K562 (cell line): ENCODE measurements at regions not wholly inside any gene's neighbourhood (a gene's known extent, or its start where the extent isn't known, plus 50 kb on each side); places are given as distances from the start of the nearest gene placed in this dataset.

Experiments
- ATAC-seq: fragments of 200-7000 bp; cut with Tn5 transposase; 3 replicates; pipeline ENCODE4 v1.9.1; 2020; ENCODE audit warnings: moderate library complexity
- BruUV-seq: library from RNA; stranded (reverse); fragments of 400-500 nt; replicated peaks from 2 replicates; lab custom pipeline; 2021; lab: Mats Ljungman, UMichigan
- CTCF ChIA-PET: fragments of 300-600 bp; formaldehyde crosslinking; extraction: SDS; loops from one replicate; lab custom pipeline; 2021; ENCODE audit warnings: low intra/inter-chr PET ratio; lab: Yijun Ruan, JAX
- POLR2A ChIA-PET: fragments of 300-600, 350-650 bp; sonication (Branson Sonifier 250); formaldehyde crosslinking; extraction: SDS; loops from one replicate; lab custom pipeline; 2021; ENCODE audit warnings: antibody characterized with exemption, inconsistent platforms; lab: Yijun Ruan, JAX
- DNase-seq, 4 experiments: peaks; one replicate each; pipeline versions ENCODE4 v3.0.0 to v3.0.0-alpha.2; 2011 to 2018; ENCODE audit warnings: low spot score in 3 of 4, mixed read lengths in 3 of 4; ENCODE audit errors: extremely low read depth in 1 of 4
- FAIRE-seq: peaks from 2 replicates; lab custom pipeline; 2011; peaks lifted over from hg19 to GRCh38; lab: Jason Lieb, UNC
- H2AFZ ChIP-seq: 2 replicates; pipeline ENCODE4 v1.6.0; 2011; ENCODE audit warnings: low read depth, low read length, control low read depth, inconsistent platforms
- H3K27ac ChIP-seq: fragments of 200-600 bp; 3 replicates; pipeline ENCODE4 v1.8.0; 2011; ENCODE audit warnings: low read depth, mild to moderate bottlenecking, control low read depth, inconsistent platforms, low read length, moderate library complexity, mixed read lengths; ENCODE audit errors: extremely low read depth
- H3K27me3 ChIP-seq, 2 experiments: fragments of 300-600 bp in 1 of 2; 2 replicates in 1 of 2; 3 replicates in 1 of 2; pipeline versions ENCODE4 v1.6.0 to v1.8.0; 2011; ENCODE audit warnings: inconsistent platforms in 2 of 2, low read length in 2 of 2, mild to moderate bottlenecking in 1 of 2, mixed read lengths in 1 of 2, moderate library complexity in 1 of 2; ENCODE audit not compliant: control insufficient read depth in 2 of 2, insufficient read depth in 2 of 2
- H3K36me3 ChIP-seq: fragments of 300-600 bp; 3 replicates; pipeline ENCODE4 v1.8.0; 2011; ENCODE audit warnings: mild to moderate bottlenecking, low read length, inconsistent platforms; ENCODE audit not compliant: control insufficient read depth, insufficient read depth
- H3K4me1 ChIP-seq, 2 experiments: fragments of 200-600 bp in 1 of 2; replicated peaks in 1 of 2; 2 replicates in 1 of 2; 3 replicates in 1 of 2; pipeline versions ENCODE4 v1.5.1 to v1.8.0; 2011; ENCODE audit warnings: inconsistent platforms in 2 of 2, low read length in 2 of 2, mild to moderate bottlenecking in 1 of 2, mixed read lengths in 1 of 2, moderate library complexity in 1 of 2; ENCODE audit not compliant: control insufficient read depth in 2 of 2, insufficient read depth in 2 of 2
- H3K4me2 ChIP-seq: 2 replicates; pipeline ENCODE4 v1.6.1; 2011; ENCODE audit warnings: low read length, control low read depth, inconsistent platforms, mixed read lengths; ENCODE audit not compliant: insufficient read depth
- H3K4me3 ChIP-seq: fragments of 200-600 bp; sonication (generic), shearing (Covaris generic); 2 replicates; pipeline ENCODE4 v1.5.1; 2016; ENCODE audit warnings: control low read depth, inconsistent platforms
- H3K79me2 ChIP-seq: fragments of 200-600 bp; 3 replicates; pipeline ENCODE4 v1.8.0; 2011; ENCODE audit warnings: low read length, inconsistent platforms; ENCODE audit not compliant: control insufficient read depth, insufficient read depth
- H3K9ac ChIP-seq, 2 experiments: 2 replicates each; pipeline versions ENCODE4 v1.6.0 to v1.6.1; 2011; ENCODE audit warnings: low read depth in 2 of 2, low read length in 2 of 2, control low read depth in 1 of 2, inconsistent platforms in 1 of 2, mild to moderate bottlenecking in 1 of 2, mixed read lengths in 1 of 2; ENCODE audit not compliant: insufficient read depth in 1 of 2
- H3K9me1 ChIP-seq: one replicate; pipeline ENCODE4 v1.6.0; 2011; ENCODE audit warnings: inconsistent platforms, mild to moderate bottlenecking, low read length, moderate library complexity; ENCODE audit not compliant: control insufficient read depth, insufficient read depth
- H3K9me3 ChIP-seq: replicated peaks from 2 replicates; pipeline ENCODE4 v1.5.1; 2011; ENCODE audit warnings: low read depth, low read length, inconsistent platforms; ENCODE audit not compliant: control insufficient read depth, insufficient read depth
- H4K20me1 ChIP-seq: replicated peaks from 2 replicates; pipeline ENCODE4 v1.6.1; 2011; ENCODE audit warnings: low read length, inconsistent platforms, mixed read lengths; ENCODE audit not compliant: control insufficient read depth, insufficient read depth
- ELF1 ChIP-seq: fragments of 200-800 bp; sonication (Bioruptor generic); IDR thresholded peaks from 2 replicates; pipeline ENCODE4 v1.6.1; 2016; ENCODE audit warnings: missing genetic modification characterization, missing compliant biosample characterization
- ESRRB ChIP-seq: fragments of 250-450 bp; sonication (Bioruptor Pico); IDR thresholded peaks from 2 replicates; pipeline ENCODE4 v1.5.0; 2020; ENCODE audit warnings: mild to moderate bottlenecking, moderate library complexity, borderline replicate concordance
- FUS ChIP-seq: fragments of 200-400 bp; formaldehyde crosslinking; optimal IDR thresholded peaks from 2 replicates; pipeline ENCODE3; 2017; ENCODE audit warnings: low read depth, low read length
- KLF13 ChIP-seq: fragments of 450-650 bp; IDR thresholded peaks from 2 replicates; pipeline ENCODE4 v1.6.1; 2016; ENCODE audit warnings: missing genetic modification characterization, low read depth, mild to moderate bottlenecking, missing compliant biosample characterization, moderate library complexity, borderline replicate concordance
- NCOA1 ChIP-seq: fragments of 450-650 bp; IDR thresholded peaks from 2 replicates; pipeline ENCODE4 v1.6.1; 2016; ENCODE audit warnings: low read depth
- RAD21 ChIP-seq, 2 experiments: fragments of 250-450 bp in 1 of 2; fragments of 450-650 bp in 1 of 2; sonication (Bioruptor Pico) in 1 of 2; formaldehyde crosslinking in 1 of 2; IDR thresholded peaks in 1 of 2; conservative IDR thresholded peaks in 1 of 2; 2 replicates each; pipeline versions ENCODE4 v1.4.0 to v1.8.0; 2020 to 2022; ENCODE audit warnings: mild to moderate bottlenecking in 2 of 2, moderate library complexity in 1 of 2
- SP2 ChIP-seq: IDR thresholded peaks from 2 replicates; pipeline ENCODE4 v1.6.1; 2011; ENCODE audit warnings: mild to moderate bottlenecking, low read depth, low read length, moderate library complexity; ENCODE audit not compliant: poor library complexity, severe bottlenecking; ENCODE audit errors: extremely low read depth
- ZKSCAN3 ChIP-seq: fragments of 250-450 bp; sonication (Bioruptor Pico); IDR thresholded peaks from 2 replicates; pipeline ENCODE4 v1.4.0; 2020
- ZNF263 ChIP-seq: sonication (generic); formaldehyde crosslinking; IDR thresholded peaks from 2 replicates; pipeline ENCODE4 v1.8.0; 2022; ENCODE audit warnings: mild to moderate bottlenecking, missing genetic modification reagents, borderline replicate concordance
- WGBS: fragments of 100-300 bp; shearing (Covaris generic); methylation state at CpG from one replicate; pipeline ENCODE4 v1.1.6; 2016; ENCODE audit warnings: low coverage, mixed read lengths; ENCODE audit not compliant: insufficient coverage; ENCODE audit errors: missing lambda C conversion rate; 5-methylcytosine and 5-hydroxymethylcytosine counted together
- in situ Hi-C: fragments of 300-500 bp; cut with MboI; formaldehyde crosslinking; loops from 4 replicates; pipeline ENCODE4 v1.15.0; 2018; ENCODE audit warnings: inconsistent platforms, mixed read lengths
- intact Hi-C: fragments of 100-400 bp; cut with micrococcal nuclease; formaldehyde crosslinking; loops from 2 replicates; pipeline ENCODE4 v1.14.2; 2022
- TF ChIP-seq, protein P1 (sequence below): fragments of 250-450 bp; sonication (Bioruptor Pico); IDR thresholded peaks from 2 replicates; pipeline ENCODE4 v1.5.0; 2022; ENCODE audit warnings: mild to moderate bottlenecking
- TF ChIP-seq, protein P2 (sequence below): fragments of 250-450 bp; sonication (Bioruptor Pico); IDR thresholded peaks from 2 replicates; pipeline ENCODE4 v1.5.0; 2021
- TF ChIP-seq, protein P3 (sequence below): fragments of 150-350 bp; IDR thresholded peaks from 2 replicates; pipeline ENCODE4 v1.6.1; 2014; ENCODE audit warnings: low read depth, mild to moderate bottlenecking, low read length, borderline replicate concordance
- TF ChIP-seq, protein P4 (sequence below): fragments of 450-650 bp; IDR thresholded peaks from 2 replicates; pipeline ENCODE4 v1.6.1; 2016

DNA sequence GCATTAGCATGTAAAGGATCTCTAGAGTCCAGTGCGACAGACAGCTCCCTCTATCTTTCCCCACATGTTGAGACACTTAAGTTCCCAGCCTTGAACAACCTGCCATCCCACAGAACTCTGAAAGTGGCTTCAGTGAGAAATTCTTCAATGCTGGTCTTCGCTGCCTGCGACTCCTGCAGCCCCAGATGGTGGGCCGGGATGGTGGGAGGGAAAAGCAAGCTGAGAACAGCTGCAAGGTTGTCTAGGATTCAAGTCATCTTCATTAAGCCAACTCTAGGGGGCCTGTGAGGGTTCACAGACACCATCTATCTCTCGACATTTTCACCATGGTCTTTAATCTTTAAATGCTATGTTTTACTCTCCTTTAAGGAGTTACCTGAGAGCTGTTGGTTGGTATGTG lies 185.5 kb upstream of the C1orf174 start:
- H3K9me3 ChIP-seq = no peaks in the 10 kb centered on the region
- POLR2A ChIA-PET = no interaction called here
- TF ChIP-seq, protein P1, sequence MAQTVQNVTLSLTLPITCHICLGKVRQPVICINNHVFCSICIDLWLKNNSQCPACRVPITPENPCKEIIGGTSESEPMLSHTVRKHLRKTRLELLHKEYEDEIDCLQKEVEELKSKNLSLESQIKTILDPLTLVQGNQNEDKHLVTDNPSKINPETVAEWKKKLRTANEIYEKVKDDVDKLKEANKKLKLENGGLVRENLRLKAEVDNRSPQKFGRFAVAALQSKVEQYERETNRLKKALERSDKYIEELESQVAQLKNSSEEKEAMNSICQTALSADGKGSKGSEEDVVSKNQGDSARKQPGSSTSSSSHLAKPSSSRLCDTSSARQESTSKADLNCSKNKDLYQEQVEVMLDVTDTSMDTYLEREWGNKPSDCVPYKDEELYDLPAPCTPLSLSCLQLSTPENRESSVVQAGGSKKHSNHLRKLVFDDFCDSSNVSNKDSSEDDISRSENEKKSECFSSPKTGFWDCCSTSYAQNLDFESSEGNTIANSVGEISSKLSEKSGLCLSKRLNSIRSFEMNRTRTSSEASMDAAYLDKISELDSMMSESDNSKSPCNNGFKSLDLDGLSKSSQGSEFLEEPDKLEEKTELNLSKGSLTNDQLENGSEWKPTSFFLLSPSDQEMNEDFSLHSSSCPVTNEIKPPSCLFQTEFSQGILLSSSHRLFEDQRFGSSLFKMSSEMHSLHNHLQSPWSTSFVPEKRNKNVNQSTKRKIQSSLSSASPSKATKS (CRISPR knock-in tag) = no peak
- TF ChIP-seq NCOA1 (no peak), FUS (no peak), ZKSCAN3 (CRISPR knock-in tag) (no peak), SP2 (no peak), ESRRB (CRISPR knock-in tag) (no peak), KLF13 (tag) (no peak), ELF1 (tag) (no peak), RAD21 (CRISPR knock-in tag; conservative IDR thresholded peaks at IDR 0.05 in 1 of 2, IDR thresholded peaks at IDR 0.05 in 1 of 2) (no peak), ZNF263 (CRISPR knock-in tag) (no peak)
- TF ChIP-seq, protein P2, sequence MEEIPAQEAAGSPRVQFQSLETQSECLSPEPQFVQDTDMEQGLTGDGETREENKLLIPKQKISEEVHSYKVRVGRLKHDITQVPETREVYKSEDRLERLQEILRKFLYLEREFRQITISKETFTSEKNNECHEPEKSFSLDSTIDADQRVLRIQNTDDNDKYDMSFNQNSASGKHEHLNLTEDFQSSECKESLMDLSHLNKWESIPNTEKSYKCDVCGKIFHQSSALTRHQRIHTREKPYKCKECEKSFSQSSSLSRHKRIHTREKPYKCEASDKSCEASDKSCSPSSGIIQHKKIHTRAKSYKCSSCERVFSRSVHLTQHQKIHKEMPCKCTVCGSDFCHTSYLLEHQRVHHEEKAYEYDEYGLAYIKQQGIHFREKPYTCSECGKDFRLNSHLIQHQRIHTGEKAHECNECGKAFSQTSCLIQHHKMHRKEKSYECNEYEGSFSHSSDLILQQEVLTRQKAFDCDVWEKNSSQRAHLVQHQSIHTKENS = no peak
- TF ChIP-seq, protein P3, sequence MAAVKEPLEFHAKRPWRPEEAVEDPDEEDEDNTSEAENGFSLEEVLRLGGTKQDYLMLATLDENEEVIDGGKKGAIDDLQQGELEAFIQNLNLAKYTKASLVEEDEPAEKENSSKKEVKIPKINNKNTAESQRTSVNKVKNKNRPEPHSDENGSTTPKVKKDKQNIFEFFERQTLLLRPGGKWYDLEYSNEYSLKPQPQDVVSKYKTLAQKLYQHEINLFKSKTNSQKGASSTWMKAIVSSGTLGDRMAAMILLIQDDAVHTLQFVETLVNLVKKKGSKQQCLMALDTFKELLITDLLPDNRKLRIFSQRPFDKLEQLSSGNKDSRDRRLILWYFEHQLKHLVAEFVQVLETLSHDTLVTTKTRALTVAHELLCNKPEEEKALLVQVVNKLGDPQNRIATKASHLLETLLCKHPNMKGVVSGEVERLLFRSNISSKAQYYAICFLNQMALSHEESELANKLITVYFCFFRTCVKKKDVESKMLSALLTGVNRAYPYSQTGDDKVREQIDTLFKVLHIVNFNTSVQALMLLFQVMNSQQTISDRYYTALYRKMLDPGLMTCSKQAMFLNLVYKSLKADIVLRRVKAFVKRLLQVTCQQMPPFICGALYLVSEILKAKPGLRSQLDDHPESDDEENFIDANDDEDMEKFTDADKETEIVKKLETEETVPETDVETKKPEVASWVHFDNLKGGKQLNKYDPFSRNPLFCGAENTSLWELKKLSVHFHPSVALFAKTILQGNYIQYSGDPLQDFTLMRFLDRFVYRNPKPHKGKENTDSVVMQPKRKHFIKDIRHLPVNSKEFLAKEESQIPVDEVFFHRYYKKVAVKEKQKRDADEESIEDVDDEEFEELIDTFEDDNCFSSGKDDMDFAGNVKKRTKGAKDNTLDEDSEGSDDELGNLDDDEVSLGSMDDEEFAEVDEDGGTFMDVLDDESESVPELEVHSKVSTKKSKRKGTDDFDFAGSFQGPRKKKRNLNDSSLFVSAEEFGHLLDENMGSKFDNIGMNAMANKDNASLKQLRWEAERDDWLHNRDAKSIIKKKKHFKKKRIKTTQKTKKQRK = no peak
- TF ChIP-seq, protein P4, sequence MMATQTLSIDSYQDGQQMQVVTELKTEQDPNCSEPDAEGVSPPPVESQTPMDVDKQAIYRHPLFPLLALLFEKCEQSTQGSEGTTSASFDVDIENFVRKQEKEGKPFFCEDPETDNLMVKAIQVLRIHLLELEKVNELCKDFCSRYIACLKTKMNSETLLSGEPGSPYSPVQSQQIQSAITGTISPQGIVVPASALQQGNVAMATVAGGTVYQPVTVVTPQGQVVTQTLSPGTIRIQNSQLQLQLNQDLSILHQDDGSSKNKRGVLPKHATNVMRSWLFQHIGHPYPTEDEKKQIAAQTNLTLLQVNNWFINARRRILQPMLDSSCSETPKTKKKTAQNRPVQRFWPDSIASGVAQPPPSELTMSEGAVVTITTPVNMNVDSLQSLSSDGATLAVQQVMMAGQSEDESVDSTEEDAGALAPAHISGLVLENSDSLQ = no peak
- in situ Hi-C loops (no loop called here), intact Hi-C loops (no loop called here)
- H3K79me2 ChIP-seq = no peaks in the 10 kb centered on the region
- H4K20me1 ChIP-seq = no peaks in the 10 kb centered on the region; the same call in 1 of the 2 replicates
- no peaks in the 10 kb centered on the region for H3K9me1 ChIP-seq
- H3K4me1 ChIP-seq = no peaks in the 10 kb centered on the region
- H3K9ac ChIP-seq = no peak overlapping the region
- peaks cover 7 to 48% of the 10 kb centered on the region in 2 experiments; a peak in 4 of 5 replicates for H3K27me3 ChIP-seq
- no TSS peak for BruUV-seq
- no peak overlapping the region for H3K27ac ChIP-seq
- H2AFZ ChIP-seq = no peak overlapping the region
- no peak for DNase-seq
- CTCF ChIA-PET = no interaction called here
- H3K36me3 ChIP-seq = no peaks in the 10 kb centered on the region
- H3K4me2 ChIP-seq = no peak overlapping the region
- no peak overlapping the region for H3K4me3 ChIP-seq
- no peak for FAIRE-seq
- 1% methylated on average over 5 of the region's 5 CpGs for WGBS
- no peak for ATAC-seq
